M059J (cell line): ENCODE measurements at regions not wholly inside any gene's neighbourhood (a gene's known extent, or its start where the extent isn't known, plus 50 kb on each side); places are given as distances from the start of the nearest gene placed in this dataset.

ENCODE experiments used
- DNase-seq: peaks from one replicate; pipeline ENCODE4 v3.0.0-alpha.2; 2012; ENCODE audit warnings: low read depth

GRCh38 chr21:29228306-29228705, 70.4 kb upstream of the BACH1 start:
- no peak for DNase-seq

GRCh38 chr21:29230551-29231261, 68.0 kb upstream of the BACH1 start:
- no peak for DNase-seq

DNA sequence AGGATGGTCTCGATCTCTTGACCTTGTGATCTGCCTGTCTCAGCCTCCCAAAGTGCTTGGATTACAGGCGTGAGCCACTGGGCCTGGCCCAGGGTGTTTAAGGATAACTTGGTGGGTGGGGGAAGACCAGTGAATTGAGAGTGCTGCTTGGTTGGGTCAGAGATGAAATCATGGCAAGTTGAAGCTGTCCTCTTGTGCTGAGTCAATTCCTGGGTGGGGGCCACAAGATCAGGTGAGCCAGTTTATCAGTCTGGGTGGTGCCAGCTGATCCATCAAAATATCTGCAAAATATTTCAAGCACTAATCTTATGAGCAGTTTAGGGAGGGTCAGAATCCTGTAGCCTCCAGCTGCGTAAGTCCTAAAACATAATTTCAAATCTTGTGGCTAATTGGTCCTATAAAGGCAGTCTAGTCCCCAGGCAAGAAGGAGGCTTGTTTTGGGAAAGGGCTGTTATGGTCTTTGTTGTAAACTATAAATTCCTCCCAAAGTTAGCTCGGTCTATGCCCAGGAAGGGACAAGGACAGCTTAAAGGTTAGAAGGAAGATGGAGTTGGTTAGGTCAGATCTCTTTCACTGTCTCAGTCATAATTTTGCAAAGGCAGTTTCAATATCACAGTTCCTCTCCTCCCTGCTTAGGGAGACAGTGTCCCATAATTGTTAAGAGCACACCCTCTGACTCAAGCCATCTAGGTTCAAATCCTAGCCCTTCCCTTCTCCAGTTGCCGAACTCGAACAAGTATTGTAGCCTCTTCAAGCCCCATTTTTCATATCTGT, 66.8 kb upstream of the BACH1 start:
- no peak for DNase-seq

DNA sequence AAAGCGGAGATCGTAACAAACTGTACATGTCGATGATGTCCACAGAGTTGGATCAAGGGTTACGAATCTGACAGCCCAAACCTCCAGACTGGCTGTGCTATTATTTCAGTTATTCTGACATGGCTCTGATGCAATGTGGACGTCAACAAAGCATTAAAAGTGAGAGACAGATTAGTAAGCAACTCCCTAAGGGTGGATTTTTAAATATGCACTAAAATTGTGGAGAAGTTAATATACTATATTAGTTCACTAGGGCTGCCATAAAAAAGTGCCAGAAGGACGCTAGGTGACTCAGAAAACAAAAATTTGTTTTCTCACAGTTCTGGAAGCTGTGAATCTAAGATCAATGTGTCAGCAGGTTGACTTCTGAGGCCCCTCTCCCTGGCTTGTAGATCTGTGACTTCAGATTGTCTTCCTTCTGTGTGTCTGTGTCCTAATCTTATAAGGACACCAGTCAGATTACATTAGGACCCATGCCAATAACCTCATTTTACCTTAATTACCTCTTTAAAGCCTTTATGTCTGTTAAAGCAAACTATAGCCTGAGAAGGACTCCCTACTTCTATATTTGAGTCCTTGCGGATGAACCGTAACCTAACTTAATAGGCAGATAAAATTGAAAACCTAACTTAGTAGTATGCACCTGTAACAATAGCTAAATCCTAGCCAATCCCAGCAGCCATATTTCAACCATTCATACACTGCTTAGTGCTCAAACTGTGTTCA, 66.0 kb upstream of the BACH1 start:
- DNase-seq = peak; percentile 81

DNA sequence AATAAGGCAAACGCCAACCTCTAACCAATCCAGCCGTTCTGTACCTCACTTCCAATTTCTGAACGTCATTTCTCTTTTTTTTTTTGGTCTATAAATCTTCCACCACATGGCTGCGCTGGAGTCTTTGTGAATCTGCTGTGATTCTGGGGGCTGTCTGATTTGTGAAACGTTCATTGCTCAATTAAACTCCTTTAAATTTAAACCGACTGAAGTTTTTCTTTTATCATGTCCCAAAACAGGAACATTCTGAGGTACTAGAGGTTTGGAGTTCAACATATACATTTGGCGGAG, 65.5 kb upstream of the BACH1 start:
- no peak for DNase-seq

- no peak for DNase-seq
Measured at GRCh38 chr21:29233611-29234540, 64.8 kb upstream of the BACH1 start.

DNA sequence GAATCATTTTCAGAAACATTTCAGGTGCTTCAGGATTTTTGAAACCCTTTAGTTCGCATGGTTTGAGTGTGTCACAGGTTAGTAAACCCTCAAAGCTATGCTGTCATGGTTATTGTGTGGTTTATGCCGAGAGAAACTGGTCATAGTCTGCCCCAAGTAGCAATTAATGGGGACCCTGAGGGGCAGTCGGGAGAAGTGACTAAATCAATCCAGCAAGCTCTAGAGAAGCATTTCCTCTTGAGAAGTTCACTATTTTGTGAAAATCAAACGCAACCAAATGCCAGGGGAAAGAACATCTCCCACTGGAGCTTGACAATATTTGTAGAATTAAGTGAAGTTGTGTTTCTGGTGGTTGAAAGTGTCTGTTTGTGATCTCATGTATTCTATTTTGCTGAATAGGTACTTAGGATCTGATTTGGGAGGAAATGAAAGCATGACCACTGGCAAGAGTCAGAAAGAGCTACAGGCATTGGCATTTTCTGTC, 63.0 kb upstream of the BACH1 start:
- DNase-seq = peak; percentile 76

DNA sequence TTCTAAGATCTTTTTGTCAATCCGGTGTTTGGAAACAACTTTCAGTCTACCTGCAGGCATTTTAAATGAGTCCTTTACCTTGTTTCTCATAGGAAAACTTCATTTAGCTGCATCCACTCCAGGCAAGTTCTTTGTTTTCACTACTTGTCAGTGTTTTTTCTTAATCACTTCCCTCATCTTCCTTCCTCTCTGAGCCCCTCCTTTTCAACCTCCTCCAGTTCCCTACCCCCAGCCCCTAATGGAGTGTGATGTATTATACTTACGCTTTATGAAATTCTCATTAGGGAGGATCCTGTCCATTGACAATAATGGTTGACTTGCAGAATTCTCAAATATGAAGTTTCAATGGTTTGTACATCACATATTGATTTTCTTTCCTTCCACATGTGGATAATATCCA, 62.5 kb upstream of the BACH1 start:
- DNase-seq = no peak

DNA sequence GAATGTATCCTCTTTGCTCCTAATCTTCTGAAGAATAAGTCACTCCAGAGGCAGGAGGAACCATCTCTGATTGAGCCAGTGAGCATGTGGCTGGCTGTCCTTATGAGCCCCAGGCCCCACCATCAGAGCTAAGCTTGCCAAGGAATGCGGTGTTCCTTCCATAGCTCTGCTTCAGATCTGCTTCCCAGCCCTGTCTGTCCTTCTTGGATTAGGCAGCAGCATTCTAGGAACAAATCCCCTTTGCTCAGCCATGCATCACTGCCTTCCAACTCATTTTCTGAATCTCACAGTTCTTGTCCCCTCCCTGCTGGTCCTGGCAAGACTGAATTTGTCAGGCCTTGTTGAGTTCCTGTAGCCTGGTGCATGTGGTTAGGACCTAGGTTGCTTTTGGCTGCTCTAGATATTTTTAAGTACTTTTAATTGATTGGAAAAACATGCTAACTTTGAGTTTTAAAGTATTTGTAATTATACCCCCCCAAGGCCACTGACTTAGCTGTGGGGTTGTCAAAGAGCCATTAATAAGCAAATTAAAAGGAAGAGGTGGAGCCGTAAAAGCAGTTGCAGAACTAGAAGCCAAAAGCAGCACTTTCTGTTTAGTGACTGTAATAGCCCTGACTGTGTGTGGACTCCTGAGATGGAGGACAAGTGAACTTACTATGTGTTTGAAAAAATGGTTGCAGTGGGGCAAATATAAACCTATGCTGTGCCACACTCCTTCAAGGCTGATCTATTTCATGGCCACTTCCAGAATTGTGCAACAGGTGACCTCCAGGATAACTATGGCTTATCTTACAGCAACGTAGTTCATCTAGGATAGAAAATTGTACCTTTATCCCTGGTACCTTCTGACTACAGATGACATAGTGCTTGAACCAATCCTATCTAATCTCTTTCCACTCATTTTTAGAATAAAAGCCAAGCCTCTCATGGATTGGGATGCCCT, 61.3 kb upstream of the BACH1 start:
- no peak for DNase-seq

- DNase-seq = no peak
Measured at GRCh38 chr21:29238053-29238966, 60.4 kb upstream of the BACH1 start.

DNA sequence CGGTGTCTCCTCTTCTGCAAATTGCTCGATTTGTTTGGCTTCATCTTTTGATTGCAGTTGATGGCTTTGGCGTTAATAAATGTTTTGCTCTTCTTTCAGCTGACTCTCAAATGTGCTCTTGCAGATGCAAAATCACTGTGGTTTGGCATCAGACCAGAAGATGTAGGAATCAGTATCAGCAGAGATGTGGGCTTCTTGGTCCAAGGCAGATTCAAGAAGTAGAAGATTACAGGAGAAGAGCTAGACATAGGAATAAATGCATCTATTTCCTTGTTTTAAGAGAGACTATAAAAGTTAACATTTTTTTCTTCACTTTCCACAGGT, 59.8 kb upstream of the BACH1 start:
- no peak for DNase-seq

DNA sequence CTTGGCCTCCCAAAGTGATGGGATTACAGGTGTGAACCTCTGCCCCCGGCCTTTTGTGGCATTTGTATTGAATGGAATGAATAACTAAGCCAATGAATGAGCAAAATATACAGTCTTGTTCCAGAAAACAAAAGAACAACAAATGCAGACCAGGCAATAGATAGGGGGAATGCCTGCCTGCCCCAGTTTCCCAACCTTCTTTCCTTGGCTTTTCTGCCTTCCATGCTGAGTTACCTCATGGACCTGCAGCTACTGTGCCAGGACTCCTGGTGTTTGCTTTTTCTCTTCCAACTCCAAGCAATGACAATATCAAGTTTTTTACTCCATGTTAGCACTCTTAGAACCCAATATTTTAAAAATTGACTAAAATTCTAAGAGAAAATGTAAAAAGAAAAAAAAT, 58.6 kb upstream of the BACH1 start:
- DNase-seq = no peak

DNA sequence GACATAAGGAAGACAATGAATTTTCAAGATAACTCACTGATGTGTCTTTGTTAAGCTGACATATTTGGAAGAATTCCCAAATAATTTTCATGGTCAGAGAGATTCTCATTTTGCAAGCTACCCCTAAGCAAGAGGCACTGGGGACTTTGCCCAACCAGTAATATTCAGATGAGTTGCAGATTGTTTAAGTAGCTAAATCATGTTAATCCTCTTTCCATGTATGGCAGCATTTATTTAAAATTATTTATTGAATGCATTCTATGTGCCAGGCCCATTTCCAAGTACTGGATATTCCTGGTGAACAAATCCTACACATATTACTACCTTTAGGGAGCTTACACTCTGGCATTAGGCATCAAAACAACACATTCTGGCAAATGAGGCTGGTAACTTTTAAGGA, 56.5 kb upstream of the BACH1 start:
- DNase-seq = no peak

DNA sequence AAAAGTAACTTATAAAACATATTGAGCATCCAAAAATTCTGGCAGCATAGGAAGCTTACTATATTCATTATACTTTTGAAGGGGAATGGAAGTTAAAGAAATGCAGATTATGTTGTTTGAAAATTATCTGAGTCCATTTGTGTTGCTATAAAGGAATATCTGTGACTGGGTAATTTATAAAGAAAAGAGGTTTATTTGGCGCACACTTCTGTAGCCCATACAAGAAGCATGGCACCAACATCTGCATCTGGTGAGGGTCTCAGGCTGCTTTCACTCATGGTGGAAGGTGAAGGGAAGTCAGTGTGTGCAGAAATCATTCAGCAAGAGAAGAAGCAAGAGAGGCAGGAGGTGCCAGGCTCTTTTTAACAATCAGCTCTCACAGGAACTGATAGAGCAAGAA, 55.5 kb upstream of the BACH1 start:
- DNase-seq = no peak

DNA sequence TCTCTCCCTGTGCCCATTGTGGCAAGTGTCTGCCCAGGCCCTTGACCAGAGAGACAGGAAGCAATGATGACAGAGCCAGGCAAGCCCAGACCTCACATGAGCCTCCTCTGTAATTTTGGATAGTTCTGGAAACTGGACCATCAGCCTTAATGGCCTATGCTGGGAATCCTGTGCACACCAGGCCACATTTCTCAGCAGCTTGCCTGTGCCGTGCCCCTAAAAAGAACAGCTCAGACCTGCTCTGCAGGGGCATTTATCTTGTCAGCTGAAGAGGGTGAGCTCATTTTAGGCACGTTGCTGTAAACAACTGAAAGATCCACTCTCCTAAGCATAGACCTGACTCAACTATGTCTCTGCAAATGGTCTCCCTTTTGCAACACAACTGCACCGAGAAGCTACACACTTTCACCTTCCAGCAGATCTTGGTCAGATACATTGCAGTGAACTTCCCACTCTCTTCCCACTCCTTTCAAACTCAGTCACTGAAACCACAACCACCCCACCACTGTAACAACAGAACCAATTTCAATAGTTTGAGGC, 53.5 kb upstream of the BACH1 start:
- no peak for DNase-seq

- no peak for DNase-seq
Measured at GRCh38 chr21:29245863-29246262, 52.9 kb upstream of the BACH1 start.

- DNase-seq = no peak
Measured at GRCh38 chr21:29246614-29247013, 52.1 kb upstream of the BACH1 start.

DNA sequence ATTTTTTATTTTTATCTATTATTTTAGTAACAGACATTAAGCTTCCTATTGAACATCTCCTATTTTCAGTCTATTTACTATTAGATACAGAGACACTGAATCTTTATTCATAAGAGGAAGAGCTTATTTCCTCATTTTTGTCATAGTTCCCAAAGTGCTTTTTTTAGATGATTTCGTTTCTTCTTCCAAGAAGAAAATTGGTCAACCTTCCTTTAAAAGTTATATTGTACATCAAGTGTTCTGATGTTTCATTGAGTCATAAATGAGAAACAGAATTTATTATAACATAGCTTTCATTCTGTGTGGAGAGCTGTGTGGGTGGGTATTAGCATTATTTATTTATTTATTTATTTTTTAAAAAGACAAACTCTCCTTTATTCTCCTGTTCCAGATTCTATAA, 50.6 kb upstream of the BACH1 start:
- DNase-seq = no peak
